GM19351 (cell line): ENCODE measurements at regions not wholly inside any gene's neighbourhood (a gene's known extent, or its start where the extent isn't known, plus 50 kb on each side); places are given as distances from the start of the nearest gene placed in this dataset.

Source experiments
- ATAC-seq: cut with Tn5 transposase; IDR thresholded peaks from one replicate; pipeline ENCODE4 v1.9.1; 2021; ENCODE audit warnings: mild to moderate bottlenecking, moderate library complexity; ENCODE audit not compliant: unreplicated experiment

DNA sequence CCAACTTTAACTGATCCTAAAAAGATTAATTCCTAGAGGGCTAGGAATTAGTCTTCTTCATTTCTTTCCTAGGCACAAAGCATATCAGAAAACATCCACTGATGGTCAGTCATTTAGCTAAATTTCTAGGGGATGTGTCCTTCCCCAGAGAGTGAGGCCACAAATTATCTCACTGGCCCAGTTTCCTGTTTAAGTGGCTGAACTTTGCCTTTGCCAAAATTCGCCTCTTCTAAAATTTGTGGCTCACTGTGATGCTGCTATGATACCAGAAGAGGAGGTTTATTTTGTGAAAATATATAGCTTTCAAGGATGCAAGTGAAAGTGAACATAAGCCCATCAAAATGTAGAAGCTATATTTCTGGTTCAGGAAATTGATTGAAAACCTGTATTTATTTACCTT is 98.1 kb upstream of the FER start:
- no peak for ATAC-seq

DNA sequence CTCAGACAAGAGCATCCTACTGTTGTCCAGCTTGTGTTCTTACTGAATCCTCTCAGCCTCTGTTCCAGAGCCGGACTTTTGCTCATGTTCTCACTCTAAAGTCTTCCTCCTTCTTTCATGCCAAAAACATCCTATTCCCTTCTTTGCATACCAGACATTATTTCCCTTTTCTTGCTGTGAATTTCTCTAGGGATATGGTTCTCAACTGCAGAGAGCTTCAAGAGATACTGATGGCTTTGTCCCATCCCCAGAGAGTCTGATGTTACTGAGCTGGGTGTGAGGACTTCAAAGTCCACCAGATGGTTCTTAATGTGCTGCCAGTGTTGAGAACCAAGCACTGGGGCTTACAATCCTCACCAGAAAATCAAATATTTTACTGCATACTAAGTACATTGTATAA is 98.6 kb upstream of the FER start:
- no peak for ATAC-seq

DNA sequence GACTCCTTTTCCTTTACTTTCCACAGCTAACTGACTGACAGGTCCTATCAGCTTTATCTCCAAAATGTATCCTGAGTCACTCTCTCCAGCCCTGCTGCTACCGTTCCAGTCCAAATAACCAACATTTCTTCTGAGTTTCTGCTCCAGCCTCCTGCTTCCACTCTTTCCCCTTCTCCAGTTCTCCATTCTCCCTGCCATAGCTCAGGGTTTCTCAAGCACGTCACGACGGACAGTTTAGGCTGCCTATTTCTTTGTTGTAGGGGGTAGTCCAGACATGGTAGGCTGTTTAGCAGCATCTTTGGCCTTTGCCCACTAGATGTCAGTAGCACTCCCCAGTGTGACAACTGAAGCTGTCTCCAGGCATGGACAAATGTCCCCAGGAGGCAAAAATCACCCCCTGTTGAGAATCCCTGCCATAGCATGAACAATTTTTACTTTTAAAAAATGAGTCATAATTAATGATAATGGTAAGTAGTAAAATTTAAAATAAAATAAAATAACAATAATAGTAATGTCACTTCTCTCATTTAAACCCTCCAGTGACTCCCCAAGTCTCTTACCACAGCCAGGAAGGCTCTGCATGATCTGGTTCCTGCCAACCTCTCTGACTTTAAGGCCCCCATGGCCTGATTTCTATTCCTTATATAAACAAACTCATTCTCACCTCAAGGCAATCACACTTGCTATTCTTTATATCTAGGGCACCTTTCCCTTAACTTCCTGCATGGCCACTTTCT is 105.4 kb upstream of the FER start:
- peak; percentile 99 for ATAC-seq

DNA sequence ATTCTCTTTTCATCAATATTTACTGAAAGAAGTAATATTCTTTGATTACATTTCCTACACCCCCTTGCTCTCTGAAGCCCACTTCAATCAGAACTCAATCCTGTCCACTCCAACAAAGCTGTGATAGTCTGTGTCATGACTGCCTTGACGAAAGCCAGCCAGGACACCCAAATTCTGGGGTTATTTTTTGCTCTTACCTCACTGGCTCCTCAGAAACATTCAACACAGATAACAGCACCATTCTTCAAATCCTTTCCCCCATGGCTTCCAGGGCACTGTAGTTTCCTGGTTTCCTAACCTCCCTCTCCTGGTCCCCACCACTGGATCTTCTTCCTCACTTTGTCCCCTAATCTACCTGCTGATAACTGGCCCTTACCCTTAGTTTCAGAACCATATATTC is 106.1 kb upstream of the FER start:
- ATAC-seq, result no peak

DNA sequence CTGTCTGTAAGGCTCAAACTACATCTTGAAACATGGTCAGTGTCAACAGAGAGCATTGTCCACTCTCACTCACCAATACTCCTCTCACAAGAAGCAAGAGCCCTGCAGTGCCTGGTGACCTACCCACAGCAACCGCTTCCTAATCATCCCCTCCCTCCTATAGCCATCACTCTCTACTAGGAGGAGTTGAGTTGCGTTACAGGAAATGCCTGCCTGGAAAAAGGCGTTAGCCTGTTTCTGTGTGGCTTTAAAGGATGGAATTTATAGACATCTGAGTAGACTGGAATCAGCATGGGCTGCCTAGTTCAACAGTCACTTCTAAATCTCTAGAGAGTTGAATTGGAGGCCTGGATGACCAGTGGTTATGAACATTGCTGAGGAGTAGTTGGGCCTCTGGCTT is 108.3 kb upstream of the FER start:
- no peak for ATAC-seq

DNA sequence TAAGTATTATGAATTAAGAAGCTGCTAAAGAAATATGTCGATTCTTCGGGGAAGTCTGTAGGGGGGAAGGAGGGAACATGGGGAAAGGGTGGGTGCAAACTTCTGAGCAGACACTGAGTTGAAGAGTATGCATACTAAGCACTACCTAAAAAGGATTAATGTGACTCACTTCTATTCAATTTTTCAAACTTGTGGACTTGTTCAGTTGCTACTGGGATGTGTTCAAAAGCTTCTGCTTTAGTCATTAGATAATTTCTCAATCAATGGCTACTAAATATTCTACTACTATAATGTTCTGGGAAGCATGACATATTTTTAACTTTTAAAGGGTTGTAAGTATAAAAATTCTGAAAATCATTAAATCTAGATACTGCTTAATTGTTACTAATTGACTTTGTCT is 109.7 kb upstream of the FER start:
- ATAC-seq, result no peak

DNA sequence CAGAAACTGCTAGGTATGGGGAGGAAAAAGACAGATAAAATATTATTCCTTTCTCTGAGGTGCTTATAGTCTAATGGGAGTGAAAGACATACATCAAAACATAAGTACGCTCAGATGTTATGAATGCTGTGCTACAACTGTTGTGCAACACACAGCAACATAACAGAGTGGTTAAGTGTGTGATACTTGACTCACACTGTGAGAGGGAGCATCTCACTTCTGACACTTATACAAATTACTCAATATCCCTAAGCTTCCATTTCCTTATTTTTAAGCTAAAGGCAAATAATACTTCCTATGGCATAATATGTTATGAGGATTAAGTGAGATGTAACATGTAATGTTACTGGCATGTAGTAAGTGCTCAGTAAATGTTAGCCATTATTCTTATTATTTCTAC is 110.6 kb upstream of the FER start:
- ATAC-seq, result no peak

DNA sequence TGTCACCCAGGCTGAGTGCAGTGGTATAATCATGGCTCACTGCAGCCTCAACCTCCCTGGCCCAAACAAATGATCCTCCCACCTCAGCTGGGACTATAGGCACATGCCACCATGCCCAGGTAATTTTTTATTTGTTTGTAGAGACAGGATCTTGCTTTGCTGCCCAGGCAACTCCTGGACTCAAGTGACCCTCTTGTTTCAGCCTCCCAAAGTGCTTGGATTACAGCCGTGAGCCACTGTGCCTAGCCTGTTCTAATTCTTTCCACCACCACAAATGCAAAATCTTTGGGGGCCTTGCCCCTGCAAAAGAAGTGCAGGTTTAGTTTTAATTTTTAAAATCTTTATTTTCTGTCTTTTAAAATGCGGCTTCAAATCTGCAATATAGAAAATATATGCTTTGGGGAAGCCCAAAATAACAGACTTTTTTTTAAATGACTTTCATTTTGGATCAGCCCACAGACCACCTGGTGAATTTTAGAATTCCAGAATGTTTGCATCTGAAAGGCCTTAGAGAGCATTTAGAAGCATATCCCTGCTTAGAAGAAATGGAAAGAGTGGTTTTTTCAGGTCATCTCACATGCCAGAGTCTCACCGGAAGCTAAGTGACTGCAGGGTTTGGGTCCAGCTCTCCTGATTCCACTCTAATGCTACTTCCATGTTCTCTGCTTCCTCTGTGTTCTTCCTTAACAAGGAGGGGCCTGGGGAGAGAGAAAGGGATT is 111.4 kb upstream of the FER start:
- ATAC-seq, result no peak

DNA sequence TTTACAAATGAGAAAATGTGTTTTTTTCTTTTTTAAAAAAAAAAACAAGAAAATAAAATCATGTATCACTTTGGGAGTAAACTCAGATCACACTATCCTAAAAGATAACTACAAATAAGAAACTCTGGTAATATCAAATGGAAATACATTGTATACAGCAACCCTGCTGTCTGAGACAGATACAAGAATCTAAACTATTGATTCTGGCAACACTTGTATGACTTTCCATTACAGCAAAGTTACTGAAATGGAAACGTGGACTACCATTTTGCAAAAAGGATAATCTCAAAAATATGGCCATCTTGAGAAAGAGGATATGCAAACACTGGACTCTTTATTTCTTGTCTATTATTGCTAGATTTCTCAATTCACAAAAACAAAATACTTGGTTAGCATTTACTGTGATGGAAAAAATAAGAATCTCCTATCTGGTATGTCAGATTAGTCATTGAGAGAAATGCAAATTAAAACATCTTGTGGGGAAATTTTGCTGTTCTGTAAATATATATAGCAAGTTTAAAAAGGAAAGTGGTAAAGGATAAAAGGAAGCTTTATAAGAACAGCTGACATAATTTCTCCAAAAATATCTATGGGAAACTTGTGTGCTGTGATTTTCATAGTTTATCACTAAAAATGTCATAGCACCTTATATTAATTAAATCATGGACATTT is 112.9 kb upstream of the FER start:
- peak; percentile 85 for ATAC-seq

DNA sequence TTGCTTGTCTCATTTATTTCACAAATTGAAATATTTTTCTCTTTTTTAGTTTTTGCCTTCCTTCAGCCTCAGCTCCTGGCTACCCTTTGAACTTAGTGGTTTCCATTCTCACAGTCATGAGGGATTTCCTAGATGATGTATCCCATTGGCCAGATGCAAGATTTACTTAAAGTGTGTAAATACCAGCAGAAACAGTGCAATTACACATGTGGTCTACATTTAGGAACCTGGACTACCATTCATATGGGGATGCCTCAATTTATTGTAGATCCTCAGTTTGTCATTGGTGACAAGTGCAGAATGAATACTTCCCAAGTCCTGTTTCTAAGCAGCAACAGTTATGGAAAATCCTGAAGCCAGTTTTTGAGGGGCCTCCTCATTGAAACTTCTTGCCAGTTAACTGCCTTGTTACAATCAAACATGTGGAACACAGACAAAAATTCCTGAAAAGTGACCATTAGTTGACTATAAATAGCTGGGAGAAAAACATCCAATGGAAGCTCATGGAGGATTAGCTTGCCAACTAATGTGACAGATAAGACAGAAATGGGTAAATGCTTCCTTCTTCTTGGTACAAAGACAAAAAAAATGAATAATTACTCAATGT is 113.6 kb upstream of the FER start:
- ATAC-seq, result no peak

DNA sequence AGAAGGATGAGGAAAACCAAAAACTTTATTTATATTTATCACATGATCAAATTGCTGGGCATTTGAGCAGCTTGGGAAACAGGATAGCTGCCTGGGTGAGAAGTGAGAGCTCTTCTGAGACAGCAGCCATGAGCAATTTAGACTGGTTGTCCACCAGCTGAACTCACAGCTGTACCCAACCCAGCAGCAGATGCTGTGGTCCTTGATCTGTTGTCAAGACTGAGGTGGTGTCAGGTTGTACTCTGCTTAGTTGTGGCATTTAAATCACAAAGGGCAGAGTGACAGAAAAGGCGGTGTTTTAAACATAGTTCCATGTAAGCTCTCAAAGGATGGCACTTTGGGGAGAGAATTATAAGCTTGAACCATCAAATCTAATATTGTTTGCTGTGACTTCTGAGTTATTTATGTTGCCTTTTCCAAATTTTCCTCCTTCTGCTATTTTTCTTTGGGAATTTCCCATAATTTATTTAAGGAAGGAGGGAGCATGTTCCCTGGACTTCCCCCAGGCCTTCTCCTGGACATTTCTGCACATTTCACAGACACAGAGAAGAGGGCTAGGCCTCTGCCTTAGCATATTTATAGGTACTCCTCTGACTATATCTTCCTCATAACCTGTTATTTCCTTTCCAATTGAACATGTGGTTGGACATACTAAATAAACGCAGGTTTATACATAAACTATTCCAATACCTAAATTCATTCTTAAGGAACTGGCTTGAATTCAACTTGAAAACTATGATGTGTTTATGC is 117.7 kb upstream of the FER start:
- ATAC-seq, result no peak

DNA sequence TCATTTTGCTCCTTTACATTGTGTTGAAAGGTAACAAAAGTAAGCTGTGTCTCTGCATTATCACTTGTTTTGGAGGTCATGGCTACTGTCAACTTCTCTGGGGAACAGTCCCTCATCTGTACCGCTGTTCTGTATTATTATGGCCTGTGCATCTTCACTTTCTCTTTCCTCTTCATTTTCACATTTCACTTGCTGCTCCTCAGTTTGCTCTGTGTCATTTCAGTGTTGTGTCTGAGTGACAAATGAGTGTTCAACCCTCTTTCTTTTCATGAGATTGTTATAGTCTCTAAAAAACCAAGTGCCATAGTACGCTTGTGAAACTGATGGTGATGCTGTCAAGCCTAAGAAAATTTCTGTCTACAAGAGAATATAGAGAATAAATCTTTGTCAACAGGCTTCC is 122.0 kb upstream of the FER start:
- peak; percentile 81 for ATAC-seq

DNA sequence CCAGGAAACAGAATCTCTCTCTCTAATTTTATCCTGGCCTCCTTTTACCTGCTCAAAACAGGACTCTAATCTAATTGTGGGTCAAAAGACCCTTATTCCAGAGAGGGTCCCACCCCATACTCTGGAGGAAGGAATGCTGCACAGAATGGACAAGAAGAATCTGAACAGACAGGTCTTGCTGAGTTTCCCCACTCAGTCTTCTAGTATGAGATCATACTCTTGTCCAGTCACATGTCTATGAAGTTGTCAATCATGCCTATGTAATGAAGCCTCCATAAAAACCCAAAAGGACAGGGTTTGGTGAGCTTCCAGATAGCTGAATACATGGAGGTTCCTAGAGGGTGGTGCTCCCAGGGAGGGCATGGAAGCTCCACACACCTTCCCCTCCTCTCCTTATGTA is 123.9 kb upstream of the FER start:
- ATAC-seq, result no peak

DNA sequence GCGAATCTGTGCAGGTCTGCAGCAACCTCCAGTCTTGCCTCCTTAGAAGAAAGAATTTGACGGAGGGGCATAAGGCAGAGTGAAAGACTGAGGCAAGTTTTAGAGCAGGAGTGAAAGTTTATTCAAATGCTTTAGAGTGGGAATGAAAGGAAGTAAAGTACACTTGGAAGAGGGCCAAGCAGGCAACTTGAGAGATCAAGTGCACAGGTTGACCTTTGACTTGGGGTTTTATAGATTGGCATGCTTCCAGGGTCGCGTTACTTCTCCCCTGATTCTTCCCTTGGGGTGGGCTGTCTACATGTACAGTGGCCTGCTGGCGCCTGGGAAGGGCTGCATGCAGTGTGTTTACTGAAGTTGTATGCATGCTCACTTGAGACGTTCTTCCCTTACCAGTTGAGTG is 127.2 kb upstream of the FER start:
- no peak for ATAC-seq

DNA sequence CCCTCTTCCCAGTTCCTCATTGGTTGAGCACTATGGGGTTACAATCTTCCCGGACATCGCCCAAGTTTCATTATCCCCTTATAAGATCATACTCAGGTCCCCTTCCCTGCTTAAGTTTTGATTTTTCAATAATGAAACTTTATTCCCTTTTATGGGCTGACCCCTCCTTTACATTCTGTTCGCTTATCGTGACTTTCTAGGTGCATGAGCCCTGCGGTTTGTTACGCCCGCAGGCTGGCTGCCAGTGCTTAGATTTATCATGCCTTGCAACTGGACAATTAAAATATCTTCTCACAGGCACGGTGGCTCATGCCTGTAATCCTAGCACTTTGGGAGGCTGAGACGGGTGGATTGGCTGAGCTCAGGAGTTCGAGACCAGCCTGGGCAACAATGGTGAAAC is 127.9 kb upstream of the FER start:
- ATAC-seq, result no peak

DNA sequence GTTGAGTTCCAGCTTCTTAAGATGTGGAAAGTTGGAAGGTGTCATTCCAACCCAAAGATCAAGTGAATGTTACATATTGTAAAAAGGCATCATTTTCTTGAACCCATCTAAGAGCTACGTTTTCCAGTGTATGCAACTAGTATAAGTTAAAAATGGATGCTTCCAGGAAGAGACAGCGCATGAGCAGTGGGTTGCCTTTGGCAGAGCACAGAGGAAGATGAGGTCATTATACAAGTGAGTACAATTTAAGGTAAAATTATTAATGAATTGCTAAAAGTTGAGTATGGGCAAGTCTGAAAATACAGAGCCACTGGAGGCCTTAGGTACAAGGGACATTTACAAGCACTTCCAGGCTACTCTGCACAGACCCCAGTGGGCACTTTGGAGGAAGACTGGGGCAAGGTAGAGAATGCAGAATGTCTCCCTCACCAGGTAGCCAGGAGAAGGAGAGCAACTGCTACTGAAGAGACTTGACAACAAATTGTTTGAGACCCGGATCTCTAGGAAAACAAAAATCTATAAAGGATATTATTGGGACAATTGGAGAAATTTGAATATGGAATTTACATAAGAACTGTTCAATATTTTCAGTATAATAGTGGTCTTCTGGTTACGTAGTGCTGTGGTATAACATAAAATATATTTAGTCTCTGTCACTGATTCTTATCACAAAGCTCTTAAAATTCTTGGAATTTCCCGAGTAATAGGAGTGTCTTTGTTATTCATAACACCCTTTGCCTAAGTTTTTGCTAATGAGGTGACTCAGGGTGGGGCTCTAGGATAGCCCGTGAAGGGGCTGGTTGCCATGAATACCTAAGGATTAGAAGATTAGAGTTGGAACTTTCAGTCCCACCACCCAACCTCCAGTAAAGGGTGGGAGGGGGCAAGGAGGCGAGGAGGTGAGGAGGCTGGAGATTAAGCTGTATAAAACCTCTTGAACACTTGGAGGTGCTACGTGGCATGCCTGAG is 129.9 kb upstream of the FER start:
- no peak for ATAC-seq

DNA sequence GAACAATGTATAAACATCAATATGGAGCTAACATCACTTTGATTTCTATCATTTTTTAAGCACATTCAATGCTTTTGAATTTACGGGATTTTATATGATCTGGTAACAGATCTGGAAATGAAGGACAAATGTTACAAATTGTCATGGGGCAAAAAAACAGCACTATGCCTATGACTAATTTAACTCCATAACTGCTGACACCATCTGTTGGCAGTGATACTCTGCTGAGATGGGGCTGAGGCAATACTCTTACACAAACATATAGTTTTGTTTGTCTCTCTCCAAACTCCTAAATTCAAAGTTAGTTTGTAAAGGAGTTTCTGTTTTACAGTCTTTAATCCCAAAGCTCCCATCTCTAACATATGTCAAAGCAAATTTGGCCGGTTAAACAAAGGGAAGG is 132.5 kb upstream of the FER start:
- ATAC-seq, result no peak

DNA sequence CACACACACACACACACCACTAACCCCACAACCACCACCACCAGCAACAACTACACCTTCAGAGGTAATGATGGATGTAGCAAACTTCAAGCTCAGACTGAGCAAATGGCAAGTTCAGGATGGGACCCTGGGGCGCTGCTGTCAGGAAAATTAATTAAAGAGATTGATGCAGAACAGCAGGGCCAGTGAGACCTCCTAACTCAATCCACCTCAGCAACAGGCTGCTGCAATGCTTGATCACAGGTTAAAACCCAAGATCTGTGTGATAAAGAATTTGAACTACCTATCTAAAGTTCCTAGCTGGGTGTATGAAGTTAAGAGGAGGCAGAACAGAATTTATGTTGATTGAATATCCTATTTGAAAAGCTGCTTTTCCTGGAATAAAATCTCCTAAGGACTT is 140.3 kb upstream of the FER start:
- ATAC-seq, result no peak

DNA sequence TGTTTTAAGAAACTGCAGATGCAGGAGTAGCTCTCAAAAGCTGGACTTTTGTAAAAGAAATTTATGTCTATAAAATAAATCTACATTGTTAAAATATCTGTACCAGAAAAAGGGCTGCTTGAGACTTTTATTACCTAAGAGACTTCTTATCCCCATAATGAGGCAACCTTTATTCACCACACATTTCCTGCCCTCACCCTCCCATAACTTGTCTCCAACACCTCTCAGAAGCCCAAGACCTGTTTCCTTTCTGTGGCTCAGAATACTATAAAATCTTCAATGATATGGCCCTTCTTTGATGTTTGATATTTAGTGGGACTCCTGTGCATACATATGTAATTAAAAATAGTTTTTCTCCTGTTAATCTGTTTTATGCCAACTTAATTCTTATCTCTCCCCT is 141.5 kb upstream of the FER start:
- ATAC-seq, result peak; percentile 69

DNA sequence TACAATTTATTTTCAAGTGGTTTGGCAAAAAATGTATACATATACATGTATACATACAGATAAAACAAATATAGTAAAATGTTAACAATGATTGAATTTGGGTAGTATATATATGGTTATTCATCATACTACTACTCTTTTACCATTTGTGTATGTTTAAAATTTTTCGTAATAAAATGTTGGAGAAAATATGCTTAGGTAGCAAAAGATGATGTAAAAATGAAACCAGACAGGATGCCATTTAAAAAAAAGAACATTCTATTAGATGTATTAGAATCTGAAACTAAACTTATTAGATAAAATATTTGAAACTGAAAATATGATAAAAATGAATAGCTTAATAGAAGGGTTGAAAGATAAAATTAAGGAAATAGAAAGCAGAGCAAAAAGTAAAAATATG is 144.9 kb upstream of the FER start:
- ATAC-seq, result no peak
